Activated CD8-positive, alpha-beta memory T cell treated with anti-CD3 and anti-CD28 coated beads, Interleukin-2, amount 50 U/mL, for 1 hour (primary cell): ENCODE measurements at regions not wholly inside any gene's neighbourhood (a gene's known extent, or its start where the extent isn't known, plus 50 kb on each side); places are given as distances from the start of the nearest gene placed in this dataset.

Experiments
- DNase-seq: peaks from one replicate; pipeline ENCODE4 v3.0.0-alpha.2; 2020; ENCODE audit errors: extremely low read depth

DNA sequence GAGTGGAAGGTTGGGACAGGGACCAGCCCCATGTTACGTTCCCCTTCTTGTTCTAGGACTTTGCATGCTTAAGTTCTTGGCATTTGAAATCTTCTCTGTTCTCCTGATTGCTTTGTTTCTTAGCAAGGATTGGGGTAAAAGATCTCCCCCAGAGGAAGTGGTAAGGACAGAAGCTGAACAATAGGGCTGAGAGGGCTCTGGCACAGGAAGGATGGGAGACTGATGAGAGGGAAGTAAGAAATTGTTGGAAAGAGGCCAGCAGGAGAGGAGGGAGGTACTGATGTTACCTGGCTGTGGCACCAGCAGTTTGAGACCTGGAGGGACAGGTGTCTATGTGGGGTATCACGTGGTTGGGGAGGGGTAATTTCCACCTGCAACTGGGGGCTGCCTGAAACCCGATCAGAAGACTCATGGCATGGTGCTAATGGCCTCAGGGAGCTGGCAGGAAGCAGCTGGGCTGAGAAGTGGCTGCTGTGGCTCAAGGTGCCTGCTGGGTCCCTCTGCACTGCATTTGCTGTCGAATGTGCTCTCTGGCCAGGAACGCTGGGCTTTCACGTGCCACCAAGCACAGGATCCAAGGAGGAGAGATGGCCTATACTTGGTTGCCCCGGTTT is 108.4 kb downstream of the LSM3 start:
- DNase-seq = no peak

DNA sequence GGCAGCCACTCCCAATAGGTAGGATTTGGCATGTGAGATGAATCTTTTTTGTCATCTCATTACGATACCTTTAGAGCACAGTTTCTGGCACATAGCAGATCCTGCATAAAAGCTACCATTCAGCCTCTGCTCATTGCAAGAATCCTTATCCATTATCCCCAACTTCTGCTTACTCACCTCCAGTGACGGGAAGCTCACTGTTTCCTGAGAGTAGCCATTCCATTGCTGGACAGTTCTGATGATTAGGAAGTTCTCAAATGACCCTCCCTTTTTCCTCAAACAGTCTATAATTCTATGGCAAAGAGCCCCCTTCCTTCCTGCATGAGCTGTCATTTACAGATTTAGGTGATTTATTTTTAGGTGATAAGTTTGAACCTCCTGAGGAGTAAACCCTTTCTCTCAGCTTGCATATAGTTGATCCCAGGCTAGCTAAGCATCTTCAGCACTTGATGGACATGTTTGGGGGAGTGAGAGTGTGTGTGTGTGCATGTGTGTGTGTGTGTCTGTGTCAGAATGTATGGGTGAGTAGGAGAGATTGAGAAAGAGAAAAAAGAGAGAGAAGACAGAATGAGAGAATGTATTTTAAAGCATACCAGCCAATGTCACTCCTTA is 109.7 kb downstream of the LSM3 start:
- DNase-seq = no peak

DNA sequence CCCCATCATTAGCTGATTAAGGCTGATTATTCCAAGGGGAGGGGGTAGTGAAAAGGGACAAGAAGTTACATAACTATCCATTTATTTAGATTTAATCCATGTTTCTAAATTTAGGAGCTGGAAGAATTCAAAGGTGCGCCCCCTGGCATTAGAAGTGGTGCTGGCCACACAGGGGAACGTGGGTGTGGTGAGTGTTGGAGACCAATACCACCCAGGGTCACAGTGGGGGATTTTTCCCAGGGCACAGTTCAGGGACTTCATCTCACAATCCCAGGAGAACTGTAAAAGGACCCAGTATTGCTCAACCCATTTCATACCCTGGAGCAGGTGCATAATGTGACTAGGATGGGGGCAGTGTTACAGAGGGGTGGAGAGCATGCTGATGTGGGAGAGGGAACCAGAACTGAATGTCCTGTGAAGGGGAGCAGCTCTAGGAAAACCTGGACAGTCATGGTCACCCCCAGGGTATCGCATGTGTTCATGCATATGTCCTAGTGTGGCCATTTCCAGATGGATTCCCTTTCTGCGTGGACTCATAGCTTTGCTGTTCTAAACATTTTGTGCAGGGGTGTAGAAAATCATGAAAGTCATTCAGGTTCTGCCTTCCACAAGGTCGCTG is 110.3 kb downstream of the LSM3 start:
- DNase-seq = no peak

DNA sequence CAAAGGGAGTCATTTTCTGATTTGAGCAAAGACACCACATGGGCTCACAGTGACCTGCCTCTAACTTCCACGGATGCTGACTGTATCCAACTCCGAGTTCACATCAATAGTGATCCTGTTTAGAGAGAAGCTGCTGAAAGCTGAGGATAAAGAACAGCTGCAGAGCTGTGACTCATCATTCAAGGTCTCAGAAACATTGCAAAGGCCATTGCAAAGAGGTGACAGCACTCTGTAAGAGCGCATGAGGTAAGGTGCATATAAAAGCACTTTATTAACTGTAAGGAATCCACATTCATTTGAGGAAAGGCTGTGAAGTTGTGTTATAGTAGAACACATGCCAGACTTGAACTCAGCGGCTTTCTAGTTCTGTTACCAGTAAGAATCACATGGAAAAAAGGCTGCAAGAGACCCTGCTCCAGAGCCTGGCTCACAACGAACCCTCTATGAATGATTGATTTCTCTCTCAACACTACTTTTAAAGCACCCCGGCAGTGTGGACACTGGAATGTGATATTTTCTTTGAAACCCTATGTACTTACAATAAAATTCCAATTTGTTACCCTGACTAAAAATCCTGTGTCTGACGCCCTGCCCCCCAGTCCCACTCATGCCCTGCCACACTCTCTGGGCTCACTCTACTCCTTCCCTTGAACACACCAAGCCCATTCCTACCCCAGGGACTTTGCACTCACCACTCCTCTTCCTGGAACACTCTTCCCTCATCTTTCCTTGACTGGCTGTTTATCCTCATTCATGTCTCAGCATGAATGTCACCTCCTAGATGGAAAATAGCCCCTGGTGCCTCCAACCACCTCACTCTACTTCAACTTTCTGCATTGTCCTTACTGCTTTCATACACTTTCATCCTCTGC is 111.2 kb downstream of the LSM3 start:
- DNase-seq = no peak

- no peak for DNase-seq
These were observed 111.6 kb upstream of the SLC6A6 start for GRCh38 chr3:14290631-14291385.

DNA sequence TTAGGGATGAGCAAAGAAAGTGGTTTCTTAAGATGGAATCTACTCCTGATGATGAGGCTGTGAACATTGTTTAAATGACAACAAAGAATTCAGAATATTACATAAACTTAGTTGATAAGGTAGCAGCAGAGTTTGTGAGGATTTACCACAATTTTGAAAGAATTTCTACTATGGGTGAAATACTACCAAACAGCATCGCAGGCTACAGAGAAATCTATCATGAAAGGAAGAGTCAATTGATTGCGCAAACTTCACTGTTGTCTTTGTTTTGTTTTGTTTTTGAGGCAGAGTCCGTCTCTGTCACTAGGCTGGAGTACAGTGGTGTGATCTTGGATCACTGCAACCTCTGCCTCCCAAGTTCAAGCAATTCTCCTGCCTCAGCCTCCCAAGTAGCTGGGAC is 107.4 kb upstream of the SLC6A6 start:
- no peak for DNase-seq

DNA sequence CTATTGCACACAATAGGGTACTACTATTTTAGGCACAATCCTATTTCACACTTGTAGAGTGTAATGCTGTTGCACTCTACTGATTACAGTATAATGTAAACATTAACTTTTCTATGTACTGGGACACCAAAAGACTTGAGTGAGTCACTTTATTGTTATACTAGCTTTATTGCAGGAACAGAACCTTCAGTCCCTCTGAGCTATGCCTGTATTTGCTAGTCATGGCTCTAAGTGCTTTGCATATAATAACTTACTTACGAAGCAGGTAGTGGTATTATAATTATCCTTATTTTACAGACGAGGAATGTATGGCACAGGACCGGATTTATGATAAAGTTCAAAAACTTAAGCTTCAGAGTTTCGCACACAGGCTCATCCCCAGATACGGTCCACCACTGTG is 106.6 kb upstream of the SLC6A6 start:
- no peak for DNase-seq

GRCh38 chr3:14297305-14297704 is 105.1 kb upstream of the SLC6A6 start:
- no peak for DNase-seq

DNA sequence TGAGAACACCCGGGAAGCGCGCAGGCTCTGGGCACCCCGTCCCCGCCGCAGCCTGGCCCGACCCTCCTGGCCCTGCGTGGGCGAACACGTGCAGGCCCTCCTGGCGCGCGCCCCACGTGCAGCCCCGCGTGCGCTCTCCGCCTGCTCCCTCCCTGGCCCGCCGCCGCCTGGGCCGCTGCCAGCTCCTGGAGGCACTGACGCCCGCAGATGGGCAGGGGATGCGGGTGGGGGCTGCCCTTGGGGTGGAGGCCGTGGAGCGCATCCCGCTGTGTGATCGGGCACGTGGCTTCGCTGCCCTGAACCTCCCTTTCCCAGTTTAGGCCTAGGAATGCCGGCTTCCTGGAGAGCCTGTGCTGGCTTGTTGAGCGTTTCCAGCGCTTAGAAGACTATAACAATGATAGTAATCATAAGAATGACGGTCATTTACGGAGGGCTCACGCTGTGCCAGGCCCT is 104.6 kb upstream of the SLC6A6 start:
- DNase-seq = no peak

DNA sequence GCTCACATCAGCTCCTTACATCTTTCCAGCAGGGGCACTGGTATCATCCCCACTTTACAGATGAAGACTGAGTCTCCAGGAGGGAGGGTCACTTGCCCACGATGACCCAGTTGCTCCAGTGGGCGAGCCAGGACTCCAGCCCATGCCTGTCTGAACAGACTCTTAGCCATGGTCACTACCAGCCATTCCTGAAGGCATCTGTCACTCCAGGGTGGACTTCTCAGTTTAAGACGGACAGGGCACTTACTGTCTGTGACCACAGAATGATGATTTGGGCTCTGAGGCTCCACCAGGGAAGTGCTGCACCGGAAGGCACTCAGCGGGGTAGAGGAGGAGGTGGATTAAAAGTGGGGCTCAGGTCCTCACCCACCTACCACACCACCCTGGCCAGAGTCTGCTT is 104.0 kb upstream of the SLC6A6 start:
- no peak for DNase-seq

DNA sequence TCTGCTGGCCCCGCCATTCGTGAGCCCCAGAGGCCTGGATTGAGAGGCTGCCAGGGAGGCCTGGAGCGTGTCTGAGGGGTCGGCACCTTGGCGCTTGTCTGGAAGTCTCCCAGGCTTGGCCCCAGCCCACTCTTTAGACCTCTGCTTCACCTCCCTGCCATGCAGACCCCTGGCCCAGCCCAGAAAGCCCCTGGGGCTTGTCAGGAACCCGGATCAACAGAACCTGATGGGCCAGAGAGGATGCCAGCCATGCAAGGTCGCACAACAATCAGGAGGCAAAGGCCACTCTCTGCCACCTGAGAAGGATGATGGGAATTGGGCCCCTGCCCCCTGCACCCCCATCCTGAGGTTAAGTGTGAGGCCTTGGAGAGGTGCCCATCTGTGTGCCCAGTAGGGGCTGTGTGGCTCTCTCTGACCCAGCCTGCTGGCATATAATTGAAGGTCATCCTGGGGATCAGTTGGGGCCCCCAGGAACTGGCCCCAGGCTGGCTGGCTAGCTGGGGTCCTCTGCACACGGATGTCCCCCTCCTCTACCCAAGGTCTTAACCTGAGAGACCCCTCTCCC is 103.3 kb upstream of the SLC6A6 start:
- no peak for DNase-seq

GRCh38 chr3:14299767-14300166 is 102.6 kb upstream of the SLC6A6 start:
- no peak for DNase-seq

- DNase-seq = no peak
These were observed 101.5 kb upstream of the SLC6A6 start for GRCh38 chr3:14300721-14301399.

DNA sequence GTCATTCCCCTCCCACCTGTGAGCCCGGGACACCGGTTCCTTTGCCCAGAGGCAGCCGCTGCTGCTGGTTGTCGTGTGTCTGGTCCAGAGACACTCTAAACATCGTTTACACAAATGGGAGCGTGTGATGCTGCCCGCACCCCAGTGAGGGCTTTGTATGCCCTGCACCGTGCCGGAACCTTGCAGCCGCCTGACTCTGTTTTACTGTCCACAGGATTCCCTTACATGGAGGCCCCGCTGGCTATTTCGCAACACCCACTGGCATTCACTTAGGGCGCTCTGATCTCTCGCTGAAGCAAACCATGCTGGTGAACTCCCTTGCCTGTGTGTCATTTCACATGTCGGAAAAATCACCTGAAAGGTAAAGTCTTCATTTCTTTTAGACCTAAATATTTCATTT is 100.8 kb upstream of the SLC6A6 start:
- DNase-seq = no peak

- DNase-seq = no peak
These were observed 98.9 kb upstream of the SLC6A6 start for GRCh38 chr3:14303336-14304100.

GRCh38 chr3:14304101-14305045 is 98.0 kb upstream of the SLC6A6 start:
- no peak for DNase-seq

GRCh38 chr3:14305324-14305723 is 97.1 kb upstream of the SLC6A6 start:
- DNase-seq = no peak

GRCh38 chr3:14306142-14306541 is 96.3 kb upstream of the SLC6A6 start:
- DNase-seq = no peak
